B cell (primary cell): ENCODE measurements at regions not wholly inside any gene's neighbourhood (a gene's known extent, or its start where the extent isn't known, plus 50 kb on each side); places are given as distances from the start of the nearest gene placed in this dataset.

Experiments
- ATAC-seq: fragments of 200-7000 bp; cut with Tn5 transposase; one replicate; pipeline ENCODE4 v1.10.0; 2021; ENCODE audit warnings: low read depth, mild to moderate bottlenecking, moderate number of reproducible peaks, moderate library complexity
- CTCF ChIA-PET: fragments of 350-600 bp; sonication (Branson Sonifier 250); formaldehyde crosslinking; loops from one replicate; lab custom pipeline; 2021; ENCODE audit warnings: antibody characterized with exemption, inconsistent platforms; lab: Charles Lee
- POLR2A ChIA-PET: fragments of 350-600 bp; sonication (Branson Sonifier 250); formaldehyde crosslinking; loops from one replicate; lab custom pipeline; 2021; ENCODE audit warnings: antibody characterized with exemption; lab: Charles Lee
- DNase-seq: peaks from one replicate; pipeline ENCODE4 v3.0.0; 2013
- H2AFZ ChIP-seq: 2 replicates; pipeline ENCODE4 v1.6.1; 2012; ENCODE audit warnings: mild to moderate bottlenecking, low read depth, low read length; ENCODE audit not compliant: insufficient read depth, poor library complexity, severe bottlenecking
- H3K27ac ChIP-seq, 2 donors: 1 replicate in 1 of 2; 2 replicates in 1 of 2; pipeline ENCODE4 v1.5.1; 2012 to 2013; ENCODE audit warnings: low read length in 2 of 2, mild to moderate bottlenecking in 2 of 2, moderate library complexity in 1 of 2
- H3K27me3 ChIP-seq, 4 experiments: fragments of 200-600 bp in 1 of 4; sonication (generic) in 1 of 4; replicated peaks in 1 of 4; 1 replicate in 2 of 4; 2 replicates in 2 of 4; pipeline versions ENCODE4 v1.6.1 to v1.7.0; 2013 to 2016; ENCODE audit warnings: low read length in 3 of 4, mild to moderate bottlenecking in 2 of 4, mixed read lengths in 1 of 4, moderate library complexity in 1 of 4; ENCODE audit not compliant: insufficient read depth in 4 of 4, control insufficient read depth in 3 of 4; ENCODE audit errors: control extremely low read depth in 1 of 4
- H3K36me3 ChIP-seq, 2 experiments: replicated peaks in 1 of 2; 1 replicate in 1 of 2; 2 replicates in 1 of 2; pipeline versions ENCODE4 v1.6.1 to v1.7.1; 2013; ENCODE audit warnings: low read length in 1 of 2; ENCODE audit not compliant: insufficient read depth in 2 of 2, control insufficient read depth in 1 of 2; ENCODE audit errors: control extremely low read depth in 1 of 2, extremely low read depth in 1 of 2
- H3K4me1 ChIP-seq, 2 donors: fragments of 200-600 bp in 1 of 2; sonication (generic) in 1 of 2; 1 replicate in 1 of 2; 2 replicates in 1 of 2; pipeline versions ENCODE4 v1.5.1 to v1.6.1; 2013 to 2017; ENCODE audit warnings: low read length in 2 of 2; ENCODE audit not compliant: control insufficient read depth in 2 of 2, insufficient read depth in 2 of 2
- H3K4me2 ChIP-seq: replicated peaks from 2 replicates; pipeline ENCODE3; 2012; ENCODE audit warnings: mild to moderate bottlenecking, low read depth, low read length; ENCODE audit not compliant: poor library complexity, severe bottlenecking
- H3K4me3 ChIP-seq, 5 experiments: fragments of 200-600 bp in 1 of 5; sonication (generic) in 1 of 5; 1 replicate in 3 of 5; 2 replicates in 2 of 5; pipeline versions ENCODE4 v1.5.1 to v1.7.0; 2011 to 2016; ENCODE audit warnings: low read length in 4 of 5, mild to moderate bottlenecking in 4 of 5, low read depth in 2 of 5, control low read depth in 1 of 5, moderate library complexity in 1 of 5; ENCODE audit not compliant: insufficient read depth in 1 of 5; ENCODE audit errors: control extremely low read depth in 1 of 5, extremely low read depth in 1 of 5
- H3K79me2 ChIP-seq: fragments of 200-600 bp; sonication (generic); one replicate; pipeline ENCODE4 v1.6.0; 2016; ENCODE audit warnings: low read length; ENCODE audit not compliant: control insufficient read depth, insufficient read depth
- H3K9ac ChIP-seq: fragments of 200-600 bp; sonication (generic); 2 replicates; pipeline ENCODE4 v1.6.1; 2017; ENCODE audit warnings: mild to moderate bottlenecking, low read length, moderate library complexity
- H3K9me3 ChIP-seq, 3 donors: one replicate each; pipeline versions ENCODE4 v1.6.1 to v1.7.1; 2013; ENCODE audit warnings: low read length in 2 of 3; ENCODE audit not compliant: control insufficient read depth in 2 of 3, insufficient read depth in 1 of 3; ENCODE audit errors: control extremely low read depth in 1 of 3
- H4K20me1 ChIP-seq: 2 replicates; pipeline ENCODE4 v1.6.0; 2012; ENCODE audit warnings: mild to moderate bottlenecking, low read length; ENCODE audit not compliant: insufficient read depth, control insufficient read depth, poor library complexity, severe bottlenecking
- H3K27ac Mint-ChIP-seq: one replicate; pipeline ENCODE4 v1.8.0; 2021; ENCODE audit warnings: mixed read lengths
- H3K27me3 Mint-ChIP-seq: one replicate; pipeline ENCODE4 v1.8.0; 2021; ENCODE audit warnings: mixed read lengths
- H3K4me1 Mint-ChIP-seq: one replicate; pipeline ENCODE4 v1.8.0; 2021; ENCODE audit warnings: mixed read lengths
- H3K4me3 Mint-ChIP-seq: one replicate; pipeline ENCODE4 v1.8.0; 2021; ENCODE audit warnings: mixed read lengths
- H3K9me3 Mint-ChIP-seq: one replicate; pipeline ENCODE4 v1.8.0; 2022; ENCODE audit warnings: mixed read lengths; ENCODE audit not compliant: insufficient read depth
- EZH2 ChIP-seq: IDR thresholded peaks from 2 replicates; pipeline ENCODE4 v1.6.1; 2012; ENCODE audit warnings: borderline replicate concordance, low read depth, mild to moderate bottlenecking, moderate library complexity, low read length; ENCODE audit not compliant: insufficient read depth, poor library complexity, severe bottlenecking
- WGBS: methylation state at CpG from one replicate; pipeline ENCODE4 v1.1.5; 2013; ENCODE audit warnings: missing lambda C conversion rate; ENCODE audit not compliant: insufficient coverage; 5-methylcytosine and 5-hydroxymethylcytosine counted together
- intact Hi-C: fragments of 100-400 bp; cut with micrococcal nuclease; formaldehyde crosslinking; loops from one replicate; pipeline ENCODE4 v1.10.0; 2022
- TF ChIP-seq, protein P1 (sequence below): fragments of 200-600 bp; IDR thresholded peaks from one replicate; pipeline ENCODE4 v1.8.0; 2022; ENCODE audit warnings: antibody characterized with exemption, mild to moderate bottlenecking

DNA sequence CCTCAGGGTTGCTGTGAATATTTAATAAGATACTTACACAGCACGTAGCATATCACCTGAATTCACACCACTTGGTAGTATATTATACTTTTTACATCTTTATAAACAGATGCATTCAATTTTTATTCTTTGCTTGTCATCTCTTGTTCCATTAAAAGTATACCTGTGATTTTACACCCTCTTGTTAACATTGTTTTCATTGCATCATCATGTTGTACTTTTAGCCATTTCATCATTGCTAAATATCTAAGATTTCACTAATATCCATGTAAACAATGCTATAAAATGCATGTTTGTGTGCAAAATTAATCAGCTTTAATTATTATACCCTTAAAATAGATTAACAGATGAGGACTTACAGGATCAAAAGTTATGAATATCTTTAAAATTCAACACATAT lies 155.3 kb downstream of the MEX3B start:
- Histone ChIP-seq H3K9me3 (no peaks in the 10 kb centered on the region), H3K79me2 (no peaks in the 10 kb centered on the region), H3K27me3 (no peaks in the 10 kb centered on the region), H3K4me3 (no peak overlapping the region), H3K27ac (no peak overlapping the region), H3K36me3 (no peaks in the 10 kb centered on the region), H3K4me2 (no peak overlapping the region), H3K4me1 (no peaks in the 10 kb centered on the region), H3K9ac (no peak overlapping the region), H4K20me1 (no peaks in the 10 kb centered on the region), H2AFZ (no peak overlapping the region)
- TF ChIP-seq, protein P1, sequence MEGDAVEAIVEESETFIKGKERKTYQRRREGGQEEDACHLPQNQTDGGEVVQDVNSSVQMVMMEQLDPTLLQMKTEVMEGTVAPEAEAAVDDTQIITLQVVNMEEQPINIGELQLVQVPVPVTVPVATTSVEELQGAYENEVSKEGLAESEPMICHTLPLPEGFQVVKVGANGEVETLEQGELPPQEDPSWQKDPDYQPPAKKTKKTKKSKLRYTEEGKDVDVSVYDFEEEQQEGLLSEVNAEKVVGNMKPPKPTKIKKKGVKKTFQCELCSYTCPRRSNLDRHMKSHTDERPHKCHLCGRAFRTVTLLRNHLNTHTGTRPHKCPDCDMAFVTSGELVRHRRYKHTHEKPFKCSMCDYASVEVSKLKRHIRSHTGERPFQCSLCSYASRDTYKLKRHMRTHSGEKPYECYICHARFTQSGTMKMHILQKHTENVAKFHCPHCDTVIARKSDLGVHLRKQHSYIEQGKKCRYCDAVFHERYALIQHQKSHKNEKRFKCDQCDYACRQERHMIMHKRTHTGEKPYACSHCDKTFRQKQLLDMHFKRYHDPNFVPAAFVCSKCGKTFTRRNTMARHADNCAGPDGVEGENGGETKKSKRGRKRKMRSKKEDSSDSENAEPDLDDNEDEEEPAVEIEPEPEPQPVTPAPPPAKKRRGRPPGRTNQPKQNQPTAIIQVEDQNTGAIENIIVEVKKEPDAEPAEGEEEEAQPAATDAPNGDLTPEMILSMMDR, result no peak
- no peak for TF ChIP-seq EZH2
- POLR2A ChIA-PET, result no interaction called here
- ATAC-seq, result no peak
- H3K4me3 Mint-ChIP-seq, result no peak overlapping the region
- no peaks in the 10 kb centered on the region for H3K4me1 Mint-ChIP-seq
- no peak overlapping the region for H3K27ac Mint-ChIP-seq
- WGBS, result no CpG with 5 or more reads among the region's 1 CpG
- H3K27me3 Mint-ChIP-seq, result peaks cover 4% of the 10 kb centered on the region
- no peak for DNase-seq
- H3K9me3 Mint-ChIP-seq, result no peaks in the 10 kb centered on the region
- CTCF ChIA-PET, result no interaction called here
- intact Hi-C loops, result no loop called here

DNA sequence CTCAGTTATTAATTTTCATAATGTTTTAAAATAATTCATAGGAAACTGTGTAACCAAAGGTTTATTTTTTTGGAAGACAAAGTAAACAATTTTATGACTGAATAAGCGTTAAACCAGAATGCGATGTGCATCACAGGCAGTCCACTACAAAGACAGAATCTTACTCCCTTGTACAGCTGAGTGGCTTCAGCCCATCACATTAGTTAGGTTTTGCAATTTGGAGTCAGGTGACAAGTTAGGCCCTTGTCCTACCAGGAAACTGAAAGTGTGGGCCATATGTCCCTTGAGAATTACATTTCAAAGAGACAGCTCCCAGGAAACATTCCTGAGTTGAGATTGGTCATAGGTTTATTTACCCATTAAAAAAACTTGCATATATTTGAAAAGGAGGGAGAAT lies 156.3 kb downstream of the MEX3B start:
- no peak for ATAC-seq
- Histone ChIP-seq H3K4me1 (no peaks in the 10 kb centered on the region), H3K9ac (no peak overlapping the region), H3K27ac (no peak overlapping the region), H4K20me1 (no peaks in the 10 kb centered on the region), H3K4me2 (no peak overlapping the region), H3K9me3 (no peaks in the 10 kb centered on the region), H3K4me3 (no peak overlapping the region), H3K79me2 (no peaks in the 10 kb centered on the region), H3K27me3 (no peaks in the 10 kb centered on the region), H2AFZ (no peak overlapping the region), H3K36me3 (no peaks in the 10 kb centered on the region)
- H3K4me1 Mint-ChIP-seq, result no peaks in the 10 kb centered on the region
- H3K27me3 Mint-ChIP-seq, result peaks cover 4% of the 10 kb centered on the region
- intact Hi-C loops, result no loop called here
- DNase-seq, result no peak
- H3K4me3 Mint-ChIP-seq, result no peak overlapping the region
- no peak overlapping the region for H3K27ac Mint-ChIP-seq
- no peak for TF ChIP-seq EZH2
- TF ChIP-seq, protein P1, result no peak
- CTCF ChIA-PET, result no interaction called here
- POLR2A ChIA-PET, result no interaction called here
- WGBS, result 100% methylated on average over 2 of the region's 2 CpGs
- no peaks in the 10 kb centered on the region for H3K9me3 Mint-ChIP-seq
